GM18909 (cell line): ENCODE measurements at regions not wholly inside any gene's neighbourhood (a gene's known extent, or its start where the extent isn't known, plus 50 kb on each side); places are given as distances from the start of the nearest gene placed in this dataset.

ENCODE experiments used
- ATAC-seq: cut with Tn5 transposase; IDR thresholded peaks from one replicate; pipeline ENCODE4 v1.9.1; 2021; ENCODE audit warnings: mild to moderate bottlenecking; ENCODE audit not compliant: unreplicated experiment, poor library complexity

DNA sequence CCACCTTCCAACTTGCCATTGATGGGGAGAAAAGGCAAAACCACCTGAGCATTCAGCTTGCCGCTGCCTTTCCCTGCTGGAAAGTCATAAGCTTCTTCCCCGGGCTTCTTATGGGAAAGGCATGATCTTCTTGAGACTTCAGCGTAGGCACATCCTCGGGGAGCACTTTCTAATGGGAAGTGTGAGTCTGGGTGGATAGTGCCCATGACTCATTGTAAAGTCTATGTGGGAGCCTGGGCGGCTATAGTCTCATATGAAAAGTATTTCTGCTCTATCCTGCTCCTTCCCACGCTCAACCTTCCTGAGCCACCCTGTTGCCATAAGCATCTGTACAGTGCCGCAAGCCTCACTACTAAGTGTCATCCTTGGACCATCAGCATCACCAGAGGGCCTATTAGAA lies 309.9 kb upstream of the THBS1 start:
- no peak for ATAC-seq

DNA sequence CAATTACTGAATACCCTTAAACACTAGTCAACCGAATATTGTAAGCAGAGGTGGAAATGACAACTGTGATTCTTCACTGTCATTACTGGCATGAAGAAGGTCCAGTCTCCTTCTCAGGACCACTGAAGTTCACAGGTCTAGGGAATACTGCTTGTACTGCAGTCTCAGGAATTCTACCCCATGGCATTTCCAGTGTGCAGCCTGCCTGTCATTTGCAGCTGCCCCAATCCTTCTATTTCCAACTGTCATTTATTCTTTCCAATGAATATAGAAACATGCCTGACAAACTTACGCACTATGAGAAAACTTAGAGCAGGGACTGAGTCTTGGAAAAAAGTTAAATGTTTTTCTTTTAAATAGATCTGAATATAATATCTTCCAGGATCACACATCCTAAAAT lies 308.0 kb upstream of the THBS1 start:
- no peak for ATAC-seq

DNA sequence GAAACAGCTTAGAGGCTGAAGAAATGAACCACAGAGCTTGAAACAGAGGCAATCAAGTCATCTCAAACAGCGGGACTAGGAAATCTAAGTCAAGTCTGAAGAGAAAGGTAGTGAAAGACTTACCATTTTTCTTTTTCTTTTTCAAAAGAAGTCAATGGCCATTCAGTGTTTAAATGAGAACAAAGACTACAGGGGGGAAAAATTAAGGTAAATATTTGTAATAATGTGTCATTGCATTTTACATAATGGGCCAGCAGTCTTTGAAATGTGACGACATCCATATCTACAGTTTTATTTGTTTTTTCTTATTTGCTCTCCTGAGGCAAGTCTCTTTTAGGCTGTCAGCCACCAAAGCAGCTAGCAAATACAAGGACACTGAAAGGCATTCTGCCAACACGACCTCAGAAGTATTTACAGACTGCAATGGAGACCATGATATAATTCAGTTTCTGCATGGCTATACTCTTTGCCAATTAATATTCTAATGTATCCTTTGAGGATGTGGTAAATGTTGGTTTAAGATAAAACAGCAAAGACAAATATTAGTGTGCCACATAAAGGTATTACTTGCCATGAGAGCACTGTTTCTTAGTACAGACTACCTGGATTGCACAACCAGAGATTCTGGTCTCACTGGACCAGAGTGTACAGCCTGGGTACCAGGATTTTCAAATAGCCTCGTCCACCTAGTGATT lies 307.0 kb upstream of the THBS1 start:
- no peak for ATAC-seq

DNA sequence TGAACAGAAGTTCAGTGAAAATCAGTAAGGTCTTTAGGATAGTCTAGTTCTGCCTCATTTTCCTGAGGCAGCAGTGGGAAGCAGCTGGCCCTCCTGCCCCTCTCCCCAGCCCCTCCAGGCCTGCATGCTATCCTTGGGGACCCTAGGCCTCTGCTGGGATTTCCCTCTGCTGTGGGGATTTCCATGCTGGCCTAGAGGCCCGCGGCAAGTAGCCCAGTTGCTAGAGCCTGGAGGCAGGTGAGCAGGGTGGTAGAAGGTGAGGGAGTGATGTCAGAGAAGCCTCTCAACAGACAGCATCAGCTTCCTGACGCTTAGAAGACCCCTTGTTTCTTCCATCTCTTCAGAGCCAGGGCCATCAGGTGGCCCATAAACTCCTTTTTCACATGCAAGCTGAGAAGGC lies 305.8 kb upstream of the THBS1 start:
- no peak for ATAC-seq

DNA sequence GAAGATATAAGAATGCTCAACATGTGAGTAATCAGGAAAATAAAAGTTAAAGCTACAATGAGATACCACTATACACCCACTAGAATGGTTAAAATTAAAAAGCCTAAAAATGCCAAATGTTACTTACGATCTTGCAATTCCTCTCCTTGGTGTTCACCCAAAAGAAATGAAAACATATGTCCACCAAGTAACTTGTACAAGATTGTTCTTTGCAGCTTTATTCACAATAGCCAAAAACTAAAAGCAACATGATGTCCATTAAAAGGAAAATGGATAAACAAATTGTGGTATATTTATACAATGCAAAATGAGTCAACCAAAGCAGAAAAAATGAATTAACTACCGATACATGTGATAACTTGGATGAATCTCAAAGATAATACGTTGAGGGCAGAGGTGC lies 301.6 kb upstream of the THBS1 start:
- ATAC-seq = no peak

DNA sequence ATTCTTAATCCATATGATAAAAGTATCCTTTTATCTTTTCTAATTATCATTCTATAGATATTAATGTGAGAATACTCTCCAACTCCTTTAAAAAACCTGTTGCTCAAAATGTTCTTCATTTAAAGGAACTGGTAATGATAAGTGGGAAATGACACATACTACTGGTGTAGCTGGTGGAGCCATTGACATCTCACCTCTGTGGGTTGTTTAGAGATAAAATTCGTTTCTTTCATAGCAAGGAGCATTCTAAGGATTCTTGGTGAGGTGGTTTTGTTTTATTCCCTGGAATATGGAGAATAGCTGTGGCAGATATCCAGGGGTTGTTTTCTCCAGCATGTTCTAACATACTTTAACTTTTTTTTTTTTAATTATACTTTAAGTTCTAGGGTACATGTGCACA lies 299.8 kb upstream of the THBS1 start:
- no peak for ATAC-seq

DNA sequence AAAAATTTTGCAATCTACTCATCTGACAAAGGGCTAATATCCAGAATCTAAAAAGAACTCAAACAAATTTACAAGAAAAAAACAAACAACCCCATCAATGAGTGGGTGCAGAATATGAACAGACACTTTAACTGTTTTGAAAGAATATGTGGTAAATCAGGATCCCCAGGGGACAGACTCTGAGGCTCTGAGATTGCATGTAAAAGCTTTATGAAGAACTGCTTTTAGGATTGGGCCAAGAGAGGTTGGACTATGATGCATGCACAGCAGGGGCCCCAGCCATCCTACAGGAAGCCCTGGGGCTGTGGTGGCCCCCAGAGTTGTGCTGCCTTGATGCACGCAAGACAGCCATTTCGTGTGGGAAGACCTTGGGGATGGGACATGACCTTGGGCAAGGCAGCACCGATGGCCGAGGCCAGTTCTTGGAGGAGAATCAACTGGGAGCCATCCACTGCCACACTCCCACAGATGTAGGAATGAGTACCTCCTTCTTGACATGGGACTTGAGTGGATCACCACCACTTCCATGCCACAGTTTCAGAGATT lies 298.1 kb upstream of the THBS1 start:
- no peak for ATAC-seq

DNA sequence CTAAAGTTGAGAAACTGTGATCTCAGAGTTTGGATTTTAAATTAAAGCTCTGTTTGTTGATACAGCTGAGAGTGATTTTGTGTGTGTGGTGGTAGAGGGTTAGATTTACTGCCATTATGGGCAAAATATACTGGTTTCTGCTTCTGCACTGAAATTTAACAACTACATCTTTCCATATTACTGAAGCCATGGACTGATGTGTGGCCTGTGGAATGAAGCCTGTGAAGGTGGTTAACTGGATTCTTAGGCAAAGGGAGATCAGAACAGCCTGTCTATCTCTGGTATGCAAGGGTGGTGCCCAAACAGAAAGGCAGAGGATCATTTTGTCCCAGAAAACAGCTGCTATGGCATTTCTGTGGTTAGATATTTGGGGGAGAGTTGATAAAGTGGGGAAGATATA lies 297.3 kb upstream of the THBS1 start:
- no peak for ATAC-seq

DNA sequence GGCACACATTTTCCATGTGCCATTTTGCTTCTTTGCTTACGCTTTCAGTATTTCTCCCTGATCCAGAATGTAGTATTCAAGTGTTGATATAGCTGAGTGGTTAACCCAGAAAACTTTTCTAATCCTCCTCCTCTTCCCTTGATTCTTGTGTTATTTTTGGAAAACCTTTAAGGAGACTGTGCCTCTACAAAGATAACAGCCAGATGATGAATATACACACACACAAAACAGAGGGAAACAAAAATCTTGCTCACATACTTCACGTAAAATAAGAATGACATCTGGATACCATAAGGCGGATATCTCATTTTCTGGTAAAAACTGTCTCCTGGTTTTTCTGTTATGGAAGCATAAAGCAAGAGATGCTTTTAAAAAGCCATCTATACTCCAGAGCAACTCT lies 295.8 kb upstream of the THBS1 start:
- ATAC-seq = no peak

DNA sequence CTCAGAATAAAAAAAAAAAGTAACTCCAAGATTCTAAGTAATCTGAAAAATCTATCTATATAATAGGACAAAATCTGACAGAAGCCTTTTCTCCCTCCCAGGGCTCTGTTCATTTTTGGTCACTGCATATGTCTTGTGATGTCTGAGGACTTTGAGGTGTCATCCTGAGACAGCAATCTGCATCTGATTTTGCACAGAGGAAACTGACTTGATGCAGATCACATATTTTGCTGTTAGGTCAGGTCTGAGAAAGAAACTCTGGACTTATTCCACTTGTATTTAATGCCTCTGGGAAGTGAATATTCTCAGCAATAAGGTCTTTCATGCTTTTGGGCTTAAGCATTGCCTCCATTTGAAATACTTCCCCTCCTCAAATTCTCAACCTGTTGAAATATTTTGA lies 295.2 kb upstream of the THBS1 start:
- no peak for ATAC-seq

DNA sequence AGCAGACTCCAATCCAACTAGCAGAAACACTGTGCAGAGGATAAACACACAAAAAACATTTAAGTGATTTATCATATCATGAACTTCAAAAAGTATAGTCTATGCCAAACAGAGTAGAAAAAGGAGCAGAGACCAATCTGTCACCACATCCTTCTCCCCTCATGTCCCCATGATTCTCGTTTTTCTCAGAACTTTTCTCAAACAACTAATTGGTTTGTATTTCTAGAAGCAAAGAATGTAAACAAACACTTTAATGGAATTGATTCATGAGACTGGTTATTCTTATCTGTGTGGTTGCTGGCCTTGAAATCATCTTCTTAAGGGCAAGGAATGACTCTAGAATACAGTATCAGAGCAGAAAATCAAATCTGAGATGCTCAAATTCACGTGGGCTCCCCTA lies 294.2 kb upstream of the THBS1 start:
- ATAC-seq = no peak

DNA sequence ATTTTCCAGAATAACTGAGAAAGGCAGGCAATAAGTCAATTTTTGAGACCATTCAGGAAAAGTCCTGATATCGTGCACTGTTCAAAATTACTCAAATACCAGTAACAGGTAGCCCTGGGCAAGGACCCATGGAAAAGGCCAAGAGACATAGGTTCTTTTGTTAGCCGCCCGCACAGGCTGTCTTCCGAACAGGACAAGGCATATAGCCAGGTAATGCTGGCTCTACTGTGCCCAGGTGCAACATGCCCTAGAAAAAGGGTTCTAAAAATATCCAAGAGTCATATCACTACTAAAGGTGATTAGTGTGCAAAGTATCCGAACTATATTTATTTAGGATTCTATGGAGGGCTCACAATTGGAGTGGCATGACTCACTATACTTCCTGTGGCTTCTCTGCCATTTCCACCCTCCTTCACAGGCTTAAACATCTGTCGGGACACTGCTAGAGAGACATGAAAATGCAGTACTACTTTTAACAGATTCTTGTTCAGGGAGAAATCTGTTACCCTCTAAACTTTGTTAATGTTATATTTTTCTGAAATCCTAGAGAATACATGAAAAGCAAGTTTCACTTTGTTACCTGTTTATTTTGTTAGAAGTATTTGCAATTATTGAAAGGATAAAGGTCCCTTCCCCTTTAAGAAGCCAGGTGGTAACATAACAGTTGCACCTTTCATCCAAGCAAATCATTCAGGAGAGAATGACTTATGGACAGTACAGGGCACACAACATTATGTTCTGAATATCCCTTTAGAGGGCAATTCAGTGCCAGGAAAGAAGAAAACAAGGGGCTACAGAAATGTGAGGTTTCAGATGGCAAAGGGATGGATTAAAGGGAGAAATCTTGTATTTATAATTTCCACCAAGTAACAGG lies 293.3 kb upstream of the THBS1 start:
- ATAC-seq = no peak

DNA sequence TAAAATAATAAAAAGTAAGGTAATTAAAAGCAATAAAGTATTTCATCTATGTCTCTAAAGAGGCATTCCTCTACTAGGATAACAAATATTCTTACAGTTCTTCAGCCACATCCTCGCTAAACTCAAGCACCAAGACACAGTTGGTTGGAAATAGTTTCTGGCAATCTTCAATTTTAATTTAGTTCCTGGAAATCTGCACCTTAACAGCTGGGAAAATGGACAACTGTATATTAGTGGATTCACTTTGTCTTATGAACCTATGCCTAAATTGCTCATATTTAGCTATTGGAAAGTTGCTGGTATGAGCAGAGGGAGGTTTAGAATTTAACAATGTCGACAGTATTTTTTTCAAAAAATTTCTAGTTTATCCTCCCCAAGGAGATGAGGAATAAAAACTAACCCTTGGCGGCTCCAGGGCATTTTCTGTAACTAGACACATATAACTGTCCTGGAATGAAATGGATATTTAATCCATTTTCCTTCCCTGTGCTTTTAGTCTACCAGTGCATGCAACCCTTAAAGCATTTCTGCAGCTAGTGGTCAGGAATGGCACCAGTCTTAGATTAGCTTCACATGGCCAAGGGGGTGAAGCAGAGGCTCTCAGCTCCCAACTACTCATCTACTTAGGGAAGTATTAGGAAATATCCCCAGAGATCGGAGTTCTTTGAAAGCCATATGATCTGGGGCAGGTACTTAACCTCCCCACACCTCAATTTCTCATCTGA lies 290.0 kb upstream of the THBS1 start:
- ATAC-seq = no peak

DNA sequence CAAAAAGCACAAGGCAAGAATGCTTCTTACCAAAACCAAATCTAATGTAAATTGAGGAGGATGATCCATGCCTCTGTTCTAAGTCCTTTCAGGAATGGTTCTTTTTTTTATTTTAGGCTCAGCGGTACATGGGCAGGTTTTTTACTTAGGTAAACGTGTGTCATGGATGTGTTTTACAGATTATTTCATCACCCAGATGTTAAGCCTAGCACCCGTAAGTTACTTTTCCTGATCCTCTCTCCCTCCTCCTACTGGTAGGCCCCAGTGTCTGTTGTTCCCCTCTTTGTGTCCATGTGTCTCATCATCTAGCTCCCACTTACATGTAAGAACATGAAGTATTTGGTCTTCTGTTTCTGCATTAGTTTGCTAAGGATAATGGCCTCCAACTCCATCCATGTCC lies 289.2 kb upstream of the THBS1 start:
- no peak for ATAC-seq

DNA sequence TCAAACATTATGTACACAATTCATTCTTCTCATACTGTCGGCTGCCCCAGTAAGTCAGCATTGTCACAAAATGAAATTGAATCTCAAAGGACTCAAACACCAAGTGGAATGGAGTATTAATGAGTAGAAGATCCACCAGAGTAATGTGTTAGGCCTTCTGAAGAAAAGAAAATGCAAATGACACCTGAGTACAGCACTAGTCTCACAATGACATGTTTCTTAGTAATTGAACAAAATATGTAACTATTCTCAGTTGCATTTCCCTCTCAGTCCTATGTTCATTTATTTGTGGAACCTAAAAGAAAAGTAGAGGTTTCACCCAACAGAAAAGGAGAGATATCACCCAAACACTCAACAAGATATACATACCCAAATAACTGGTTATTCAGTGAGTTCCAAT lies 283.9 kb upstream of the THBS1 start:
- ATAC-seq = no peak

DNA sequence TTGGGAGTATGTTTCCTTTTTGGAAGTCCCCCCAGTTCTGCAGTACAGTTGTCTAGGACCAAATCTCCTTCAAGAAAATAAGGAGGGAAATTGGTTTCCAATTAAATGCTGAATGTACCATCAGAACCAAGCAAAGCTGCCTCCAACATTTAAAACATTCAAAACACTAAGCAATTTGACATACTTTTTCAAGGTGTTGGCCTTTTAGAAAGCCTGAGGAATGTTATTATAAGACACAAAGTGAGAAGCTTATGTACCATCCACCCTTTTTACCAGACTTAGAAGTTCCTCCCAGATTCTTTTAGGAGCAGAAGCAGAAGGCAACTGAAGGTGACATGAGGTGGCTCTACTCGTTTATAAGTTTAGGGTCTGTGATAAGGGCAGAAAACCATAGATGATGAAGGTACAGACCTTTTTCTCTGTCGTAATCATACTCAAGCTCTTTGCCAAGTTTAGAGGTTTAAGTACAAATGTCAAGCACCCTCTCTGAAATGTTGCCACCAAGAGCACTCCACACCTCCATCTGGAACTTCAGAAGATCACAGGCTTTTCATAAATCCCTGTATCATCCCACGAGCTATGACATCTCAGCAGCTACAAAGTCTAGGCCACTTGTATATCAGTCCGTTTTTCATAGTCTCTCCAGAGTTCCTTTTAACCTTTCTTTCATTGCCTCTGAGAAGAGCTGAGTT lies 282.5 kb upstream of the THBS1 start:
- no peak for ATAC-seq

DNA sequence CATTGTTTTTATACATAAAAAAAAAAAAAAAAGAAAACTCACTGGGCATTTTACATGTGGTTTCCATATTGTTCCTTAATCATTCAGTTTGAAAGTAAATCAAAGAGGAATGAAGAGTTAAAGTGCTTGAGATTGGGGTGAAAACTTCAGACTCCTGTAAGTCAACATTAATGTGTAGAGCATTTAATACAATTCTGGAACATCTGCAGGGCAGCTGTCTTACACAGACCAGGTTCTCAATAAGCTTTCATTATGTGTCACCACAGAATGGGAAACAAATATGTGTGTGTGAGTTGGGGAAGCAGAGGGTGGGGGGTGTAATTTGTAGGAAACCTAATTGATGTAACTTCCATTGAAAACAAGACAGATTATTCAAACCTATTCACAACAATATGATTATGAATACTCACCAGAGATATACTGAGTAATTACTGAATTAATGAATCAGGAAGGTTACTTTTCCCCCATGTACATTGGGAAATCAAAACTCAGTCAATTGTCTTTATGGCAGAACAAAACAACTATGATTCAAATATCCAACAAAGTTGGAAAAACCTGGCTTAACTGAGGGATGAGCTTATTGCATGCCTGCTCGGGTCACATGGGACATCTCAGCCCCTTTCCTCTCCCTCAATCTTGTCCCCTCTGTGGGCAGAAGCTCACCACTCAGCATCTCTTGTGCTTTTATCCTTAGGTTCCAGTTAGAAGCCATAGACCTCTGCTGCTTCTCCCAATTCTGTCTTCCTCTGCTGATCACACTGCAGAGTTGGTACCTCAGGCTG lies 281.2 kb upstream of the THBS1 start:
- no peak for ATAC-seq

DNA sequence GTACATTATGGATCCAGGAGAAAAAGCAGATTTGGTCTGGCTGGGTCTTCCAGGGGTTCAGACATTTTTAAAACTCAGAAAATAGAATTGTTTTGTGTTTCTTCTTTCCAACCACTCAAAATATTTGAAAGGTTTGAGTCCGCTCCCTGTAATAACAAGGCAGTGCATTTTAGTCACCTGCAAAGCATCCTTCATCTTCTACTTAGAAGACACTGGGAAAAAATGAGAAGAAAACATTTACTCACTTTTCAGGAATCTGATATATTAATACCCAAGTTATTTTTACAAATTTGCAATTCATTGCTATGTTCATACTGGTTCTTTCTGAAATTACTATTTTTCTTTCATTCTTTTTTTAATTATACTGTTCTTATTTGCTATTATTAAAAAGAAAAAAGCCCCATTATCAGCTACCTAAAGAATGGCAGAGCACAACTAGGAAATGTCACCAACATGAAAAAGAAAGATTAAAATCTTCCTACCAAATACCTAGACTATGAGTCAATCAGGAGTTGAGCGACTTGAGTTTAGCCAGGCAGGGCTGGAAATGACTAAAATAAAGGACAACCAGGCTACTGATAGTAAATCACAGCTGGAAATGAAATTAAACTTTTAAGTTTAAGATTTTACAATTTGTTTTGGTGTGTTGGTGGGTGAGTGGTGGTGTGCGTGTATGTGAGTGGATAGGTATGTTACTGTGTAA lies 280.3 kb upstream of the THBS1 start:
- ATAC-seq = no peak

DNA sequence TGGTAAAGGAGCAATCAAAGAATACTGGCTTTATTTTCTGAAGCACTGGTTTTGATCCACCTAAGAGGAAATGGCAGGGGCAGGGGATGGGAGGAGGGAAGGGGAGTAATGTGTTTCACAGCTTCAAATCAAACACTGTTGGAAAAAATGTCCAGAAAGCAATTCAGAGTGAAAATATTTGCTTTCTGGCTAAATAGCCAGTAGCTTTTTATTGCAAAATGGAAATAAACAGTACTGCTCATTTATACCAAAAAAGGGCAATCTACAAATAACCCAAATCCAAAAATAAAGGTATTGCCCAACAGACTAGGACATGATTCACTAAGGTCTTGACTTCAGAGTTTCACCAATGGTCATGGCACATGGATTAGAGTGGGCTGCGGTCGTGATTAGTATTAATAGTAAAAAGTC lies 279.3 kb upstream of the THBS1 start:
- ATAC-seq = no peak
